ENCODE measurements at regions not wholly inside any gene's neighbourhood (a gene's known extent, or its start where the extent isn't known, plus 50 kb on each side); places are given as distances from the start of the nearest gene placed in this dataset.
A peak's percentile ranks its signal among the peaks of the same experiment; 100 is the strongest.

- no peaks in the 10 kb centered on the region for H3K4me1 ChIP-seq (ENCODE audit: insufficient read depth, low read length)
- no peak overlapping the region for H4K5ac ChIP-seq (ENCODE audit: insufficient read length, low read depth, low read length)
- no peak overlapping the region for H2BK20ac ChIP-seq (ENCODE audit: low read depth, low read length, poor library complexity, severe bottlenecking)
- no peak overlapping the region for H3K27ac ChIP-seq (ENCODE audit: insufficient read length, low read depth, low read length)
- H3K14ac ChIP-seq (ENCODE audit: insufficient read depth, low read length), result no peak overlapping the region
- no peaks in the 10 kb centered on the region for H3K79me1 ChIP-seq (ENCODE audit: insufficient read depth, low read depth, low read length, poor library complexity, severe bottlenecking)
- H2BK12ac ChIP-seq (ENCODE audit: insufficient read length, low read depth, low read length), result no peak overlapping the region
- H4K91ac ChIP-seq (ENCODE audit: insufficient read length, low read depth, low read length), result no peak overlapping the region
- no peak overlapping the region for H4K8ac ChIP-seq (replicated peaks; ENCODE audit: insufficient read length, low read depth, low read length)
- Mint-ChIP-seq H3K4me3 (no peak overlapping the region), H3K4me1 (no peaks in the 10 kb centered on the region), H3K27ac (no peak overlapping the region), H3K27me3 (ENCODE audit: low read depth) (no peaks in the 10 kb centered on the region), H3K9me3 (peaks cover 3 to 8% of the 10 kb centered on the region in 2 experiments; a peak in 3 of 5 replicates), H3K36me3 (ENCODE audit: insufficient read depth in 1 of 3, low read depth in 3 of 3) (no peaks in the 10 kb centered on the region; a peak in 1 of 7 replicates)
- H2BK5ac ChIP-seq (ENCODE audit: insufficient read length, low read length), result no peak overlapping the region
- H2AK5ac ChIP-seq (ENCODE audit: insufficient read length, low read length), result no peak overlapping the region
- no peak for TF ChIP-seq CTCF (conservative IDR thresholded peaks at IDR 0.05)
- H3K9ac ChIP-seq (ENCODE audit: extremely low read depth, insufficient read length, low read length), result no peak overlapping the region
- WGBS (ENCODE audit: extremely low coverage, insufficient read length, low lambda C conversion rate), result no CpG with 5 or more reads among the region's 5 CpGs
- no peak overlapping the region for H2AFZ ChIP-seq (ENCODE audit: low read length)
- H3T11ph ChIP-seq (ENCODE audit: low read length), result no peak overlapping the region
- no peaks in the 10 kb centered on the region for H4K20me1 ChIP-seq (ENCODE audit: control insufficient read depth, insufficient read depth, insufficient read length)
- H3K27me3 ChIP-seq (ENCODE audit: insufficient read depth, low read length), result no peaks in the 10 kb centered on the region; the same call in 1 of the 2 replicates
- H2BK15ac ChIP-seq (ENCODE audit: low read depth, low read length), result no peak overlapping the region
- H3K56ac ChIP-seq (ENCODE audit: insufficient read length, low read depth, low read length), result no peak overlapping the region
- no peak overlapping the region for H2BK120ac ChIP-seq (ENCODE audit: low read depth, low read length, poor library complexity, severe bottlenecking)
- no peak for DNase-seq
- H3K4me2 ChIP-seq (ENCODE audit: insufficient read depth, insufficient read length, low read length), result no peak overlapping the region
- no peaks in the 10 kb centered on the region for H3K9me3 ChIP-seq (ENCODE audit: control insufficient read depth, low read depth, low read length)
- no peak overlapping the region for H3K4ac ChIP-seq (ENCODE audit: low read depth, low read length)
- no peaks in the 10 kb centered on the region for H3K79me2 ChIP-seq (ENCODE audit: insufficient read depth, low read length)
- H3K23ac ChIP-seq (ENCODE audit: insufficient read length, low read depth, low read length), result no peak overlapping the region
- peak overlapping the region; percentile 27 for H3K18ac ChIP-seq (ENCODE audit: insufficient read length, low read depth, low read length)
- no peaks in the 10 kb centered on the region for H3K23me2 ChIP-seq (ENCODE audit: insufficient read length, low read depth, low read length, poor library complexity, severe bottlenecking)
Measured at GRCh38 chr4:13830449-13830848, 202.9 kb upstream of the BOD1L1 start.

Measured in H9 (cell line).